H1 (cell line): ENCODE measurements at regions not wholly inside any gene's neighbourhood (a gene's known extent, or its start where the extent isn't known, plus 50 kb on each side); places are given as distances from the start of the nearest gene placed in this dataset.

Experiments used
- CHD1 ChIP-seq: IDR thresholded peaks from 2 replicates; pipeline ENCODE4 v1.6.1; 2012; ENCODE audit warnings: low read depth, low read length, improper control_type of control experiment
- CTCF ChIP-seq, 3 experiments: IDR thresholded peaks; 1 replicate in 2 of 3; 2 replicates in 1 of 3; pipeline versions ENCODE4 v1.5.1 to v1.6.1; 2011; ENCODE audit warnings: low read length in 3 of 3, mild to moderate bottlenecking in 3 of 3, inconsistent platforms in 2 of 3, low read depth in 1 of 3, moderate library complexity in 1 of 3; ENCODE audit not compliant: insufficient read depth in 1 of 3; ENCODE audit errors: control extremely low read depth in 1 of 3
- EP300 ChIP-seq, 2 experiments: IDR thresholded peaks; 1 replicate in 1 of 2; 2 replicates in 1 of 2; pipeline ENCODE4 v1.6.1; 2011 to 2012; ENCODE audit warnings: low read depth in 2 of 2, low read length in 2 of 2, mild to moderate bottlenecking in 2 of 2, borderline replicate concordance in 1 of 2, inconsistent platforms in 1 of 2, moderate library complexity in 1 of 2
- EZH2 ChIP-seq: fragments of 200-600 bp; sonication (generic); IDR thresholded peaks from 2 replicates; pipeline ENCODE4 v1.7.1; 2012; ENCODE audit warnings: low read depth, mild to moderate bottlenecking, moderate library complexity, low read length, inconsistent platforms; ENCODE audit not compliant: severe bottlenecking
- RBBP5 ChIP-seq: IDR thresholded peaks from 2 replicates; pipeline ENCODE4 v1.7.1; 2012; ENCODE audit warnings: low read depth, mild to moderate bottlenecking, inconsistent platforms, low read length, moderate library complexity, borderline replicate concordance

GRCh38 chr2:123366239-123366837, 658.7 kb upstream of the CNTNAP5 start:
- TF ChIP-seq CHD1 (no peak), EZH2 (no peak), CTCF (IDR thresholded peaks at IDR 0.05; ENCODE audit: control extremely low read depth in 1 of 3, insufficient read depth in 1 of 3, low read depth in 1 of 3, low read length in 3 of 3) (no peak), EP300 (IDR thresholded peaks at IDR 0.05; ENCODE audit: borderline replicate concordance in 1 of 2, low read depth in 2 of 2, low read length in 2 of 2) (no peak), RBBP5 (no peak)
